NT2/D1 (cell line): ENCODE measurements at regions not wholly inside any gene's neighbourhood (a gene's known extent, or its start where the extent isn't known, plus 50 kb on each side); places are given as distances from the start of the nearest gene placed in this dataset.

ENCODE experiments used
- DNase-seq: peaks from one replicate; pipeline ENCODE4 v3.0.0-alpha.2; 2011; ENCODE audit warnings: low read depth, low spot score
- H3K27me3 ChIP-seq: 2 replicates; pipeline ENCODE4 v1.6.0; 2011; ENCODE audit warnings: mild to moderate bottlenecking; ENCODE audit not compliant: insufficient read length, insufficient read depth
- H3K36me3 ChIP-seq: 2 replicates; pipeline ENCODE4 v1.6.1; 2011; ENCODE audit warnings: mild to moderate bottlenecking, low read length, mixed read lengths; ENCODE audit not compliant: insufficient read depth, insufficient read length
- H3K4me1 ChIP-seq: 2 replicates; pipeline ENCODE4 v1.5.1; 2011; ENCODE audit not compliant: insufficient read depth, insufficient read length
- H3K4me3 ChIP-seq: 2 replicates; pipeline ENCODE4 v1.5.1; 2011; ENCODE audit warnings: low read depth; ENCODE audit not compliant: insufficient read length
- H3K9ac ChIP-seq: 2 replicates; pipeline ENCODE4 v1.6.0; 2011; ENCODE audit warnings: low read depth; ENCODE audit not compliant: insufficient read length
- H3K9me3 ChIP-seq: 2 replicates; pipeline ENCODE4 v1.5.1; 2011; ENCODE audit warnings: mild to moderate bottlenecking, low read length; ENCODE audit not compliant: insufficient read depth
- SUZ12 ChIP-seq: IDR thresholded peaks from 2 replicates; pipeline ENCODE4 v1.6.1; 2011; ENCODE audit not compliant: insufficient read length, insufficient read depth; ENCODE audit errors: extremely low read depth
- YY1 ChIP-seq: IDR thresholded peaks from 2 replicates; pipeline ENCODE4 v1.6.1; 2011; ENCODE audit not compliant: insufficient read length, insufficient read depth
- ZNF274 ChIP-seq: IDR thresholded peaks from 2 replicates; pipeline ENCODE4 v1.6.1; 2011; ENCODE audit warnings: mild to moderate bottlenecking, low read depth, low read length

DNA sequence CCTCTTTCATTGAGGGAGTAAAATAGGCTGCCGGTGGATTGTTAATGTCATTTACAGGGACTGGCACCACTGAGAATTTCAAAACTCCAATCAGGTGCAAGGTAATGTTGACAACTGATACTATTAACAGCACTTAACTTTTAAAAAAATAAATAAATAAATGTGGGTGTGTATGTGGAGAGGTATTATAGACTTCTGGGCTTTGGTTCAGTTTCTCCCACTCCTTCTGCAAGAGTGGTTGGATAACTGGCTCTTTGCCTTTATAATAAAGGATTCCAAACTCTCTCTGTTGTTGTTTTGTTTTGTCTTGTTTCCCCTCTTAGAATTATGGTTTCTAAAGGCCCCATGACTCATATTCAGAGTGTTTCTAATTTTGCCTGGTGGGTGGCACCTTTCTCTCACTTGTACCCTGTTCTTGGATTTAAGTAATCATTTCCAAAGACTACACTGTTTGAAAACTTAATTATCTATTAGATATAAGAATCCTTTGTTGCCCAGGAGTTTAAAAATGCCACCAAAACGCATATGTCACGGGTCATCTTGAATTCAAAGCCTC is 151.6 kb upstream of the ARID2 start:
- H3K27me3 ChIP-seq: no peaks in the 10 kb centered on the region
- peaks cover 3% of the 10 kb centered on the region for H3K4me1 ChIP-seq
- no peak overlapping the region for H3K9ac ChIP-seq
- no peak overlapping the region for H3K4me3 ChIP-seq
- H3K9me3 ChIP-seq: no peaks in the 10 kb centered on the region
- no peak for DNase-seq
- H3K36me3 ChIP-seq: no peaks in the 10 kb centered on the region
- TF ChIP-seq SUZ12 (no peak), ZNF274 (no peak), YY1 (no peak)

DNA sequence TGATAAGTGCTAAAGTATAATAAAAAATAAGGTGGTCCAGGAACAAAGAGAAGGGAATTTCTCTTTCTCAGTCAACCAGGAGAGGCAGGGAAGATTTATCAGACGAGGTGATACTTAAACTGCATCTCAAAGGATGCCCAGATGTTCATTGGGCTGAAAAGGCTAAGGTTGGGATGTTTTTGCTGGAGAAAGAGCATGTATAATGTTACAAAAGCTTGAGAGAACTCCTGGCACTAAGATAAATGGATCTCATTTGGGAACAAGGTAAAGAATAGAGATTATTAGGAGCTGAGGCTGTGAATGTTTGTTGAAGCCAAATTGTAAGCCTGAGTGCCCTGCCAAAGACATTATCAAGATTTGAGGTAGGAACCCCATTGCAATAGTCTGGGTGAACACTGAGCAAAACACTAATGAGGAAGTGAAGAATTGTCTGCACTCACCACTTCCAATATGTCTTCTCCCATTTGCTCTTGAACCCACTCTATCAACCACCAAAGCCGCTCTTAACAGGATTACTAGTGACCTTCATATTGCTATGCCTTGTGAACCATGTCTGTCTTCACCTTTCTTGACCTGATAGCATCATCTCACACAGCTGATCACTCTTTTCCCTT is 149.0 kb upstream of the ARID2 start:
- H3K36me3 ChIP-seq: no peaks in the 10 kb centered on the region
- H3K27me3 ChIP-seq: no peaks in the 10 kb centered on the region
- DNase-seq: no peak
- no peak for TF ChIP-seq ZNF274
- TF ChIP-seq SUZ12: no peak
- peaks cover 3% of the 10 kb centered on the region for H3K4me1 ChIP-seq
- H3K4me3 ChIP-seq: no peak overlapping the region
- H3K9me3 ChIP-seq: 0 out of 2 replicates have a peak, but pooled peaks cover 3% of the 10 kb centered on the region
- no peak overlapping the region for H3K9ac ChIP-seq

DNA sequence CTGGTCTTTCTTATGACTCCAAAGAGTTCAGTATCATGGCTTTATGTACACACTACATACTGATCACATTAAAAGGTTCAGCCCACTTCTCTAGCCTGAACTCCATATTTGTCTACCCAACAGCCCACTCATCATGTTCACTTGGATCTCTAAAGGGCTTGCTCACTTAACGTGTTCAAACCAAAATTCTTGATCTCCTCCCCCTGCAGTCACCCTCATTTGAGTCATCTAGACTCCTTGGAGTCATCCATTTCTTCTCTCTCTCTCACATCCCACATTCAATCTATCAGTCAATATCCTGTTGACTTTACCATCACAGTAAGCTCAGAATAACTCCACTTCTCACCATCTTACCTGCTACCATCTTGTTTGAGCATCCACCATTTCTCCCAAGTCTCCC is 148.4 kb upstream of the ARID2 start:
- DNase-seq: no peak
- peaks cover 3% of the 10 kb centered on the region for H3K4me1 ChIP-seq
- H3K27me3 ChIP-seq: no peaks in the 10 kb centered on the region
- TF ChIP-seq ZNF274 (no peak), YY1 (no peak), SUZ12 (no peak)
- no peaks in the 10 kb centered on the region for H3K36me3 ChIP-seq
- H3K9me3 ChIP-seq: peaks cover 10% of the 10 kb centered on the region; the same call in 1 of the 2 replicates
- no peak overlapping the region for H3K4me3 ChIP-seq
- H3K9ac ChIP-seq: no peak overlapping the region

DNA sequence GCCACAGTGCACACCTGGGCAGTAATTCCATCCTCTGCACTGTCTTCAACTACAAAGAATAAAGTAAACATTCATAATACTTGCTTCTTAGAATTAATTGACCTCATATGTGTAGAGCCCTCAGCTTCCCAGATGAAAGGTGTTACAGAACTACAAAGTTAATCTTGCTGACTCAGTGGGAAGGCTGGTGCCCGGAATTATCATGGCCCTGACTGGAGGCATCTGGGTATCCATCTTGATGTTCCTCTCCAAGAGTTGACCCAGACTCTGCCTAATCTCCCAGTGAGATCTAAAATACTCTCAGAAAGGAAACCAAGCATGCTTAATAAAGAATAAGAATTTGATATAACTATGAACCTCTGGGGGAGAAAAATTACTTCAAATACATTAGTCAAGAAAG is 147.0 kb upstream of the ARID2 start:
- no peaks in the 10 kb centered on the region for H3K36me3 ChIP-seq
- no peak overlapping the region for H3K4me3 ChIP-seq
- TF ChIP-seq YY1: no peak
- TF ChIP-seq SUZ12: no peak
- H3K9me3 ChIP-seq: peaks cover 20% of the 10 kb centered on the region
- no peak for DNase-seq
- H3K27me3 ChIP-seq: no peaks in the 10 kb centered on the region
- no peaks in the 10 kb centered on the region for H3K4me1 ChIP-seq
- H3K9ac ChIP-seq: no peak overlapping the region

DNA sequence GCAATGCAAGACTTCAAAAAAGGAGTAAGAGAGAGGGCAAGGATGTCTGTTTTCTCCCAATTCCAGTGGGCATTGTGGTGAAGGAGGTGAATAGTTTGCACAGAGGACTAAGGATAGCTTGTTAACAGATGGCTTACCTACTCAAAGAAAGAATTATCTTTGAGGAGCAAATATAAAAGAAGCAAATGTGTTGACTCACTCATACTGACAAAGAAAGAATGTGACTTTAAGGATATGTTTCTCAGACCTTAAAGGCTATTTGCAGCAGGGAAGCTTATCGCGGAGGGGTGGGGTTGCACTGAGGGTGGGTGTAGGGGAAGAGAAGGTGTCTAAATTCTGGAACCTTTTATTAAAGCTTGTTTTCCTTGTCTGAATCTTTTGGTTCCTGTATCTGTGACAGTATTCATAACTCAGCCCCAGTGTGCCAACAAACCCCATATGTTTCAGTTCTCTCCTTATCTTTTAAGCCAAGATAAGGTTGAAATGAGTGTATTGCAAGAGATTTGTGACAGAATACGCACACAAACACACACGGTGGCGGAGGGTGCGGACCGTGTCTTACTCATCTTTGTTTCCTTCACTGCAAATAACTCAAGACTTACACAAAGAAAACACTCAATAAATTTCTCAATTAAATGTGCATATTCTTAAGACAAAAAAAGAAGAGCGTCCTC is 146.4 kb upstream of the ARID2 start:
- TF ChIP-seq ZNF274 (no peak), SUZ12 (no peak), YY1 (no peak)
- no peaks in the 10 kb centered on the region for H3K4me1 ChIP-seq
- no peak for DNase-seq
- H3K9ac ChIP-seq: no peak overlapping the region
- no peaks in the 10 kb centered on the region for H3K36me3 ChIP-seq
- H3K27me3 ChIP-seq: no peaks in the 10 kb centered on the region
- H3K4me3 ChIP-seq: no peak overlapping the region
- peaks cover 20% of the 10 kb centered on the region for H3K9me3 ChIP-seq

DNA sequence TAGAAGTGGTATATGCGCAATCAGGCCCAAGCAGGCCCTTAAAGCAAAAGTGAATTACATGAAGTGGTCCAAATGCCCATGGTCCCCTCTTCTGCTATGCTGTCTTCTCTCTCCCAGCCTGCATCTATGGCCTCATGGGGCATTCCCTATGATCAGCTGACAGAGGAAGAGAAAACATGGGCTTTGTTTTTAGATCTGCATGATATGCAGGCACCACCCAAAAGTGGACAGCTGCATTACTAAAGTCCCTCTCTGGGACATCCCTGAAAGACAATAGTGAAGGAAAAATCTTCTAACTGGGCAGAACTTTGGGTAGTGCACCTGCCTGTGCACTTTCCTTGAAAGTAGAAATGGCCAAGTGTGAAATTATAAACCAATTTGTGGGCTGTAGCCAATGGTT is 145.2 kb upstream of the ARID2 start:
- Histone ChIP-seq H3K27me3 (no peaks in the 10 kb centered on the region), H3K36me3 (no peaks in the 10 kb centered on the region), H3K9ac (no peak overlapping the region), H3K4me3 (no peak overlapping the region), H3K4me1 (no peaks in the 10 kb centered on the region), H3K9me3 (peaks cover 20% of the 10 kb centered on the region)
- no peak for TF ChIP-seq SUZ12
- TF ChIP-seq ZNF274: no peak
- no peak for TF ChIP-seq YY1
- DNase-seq: no peak

DNA sequence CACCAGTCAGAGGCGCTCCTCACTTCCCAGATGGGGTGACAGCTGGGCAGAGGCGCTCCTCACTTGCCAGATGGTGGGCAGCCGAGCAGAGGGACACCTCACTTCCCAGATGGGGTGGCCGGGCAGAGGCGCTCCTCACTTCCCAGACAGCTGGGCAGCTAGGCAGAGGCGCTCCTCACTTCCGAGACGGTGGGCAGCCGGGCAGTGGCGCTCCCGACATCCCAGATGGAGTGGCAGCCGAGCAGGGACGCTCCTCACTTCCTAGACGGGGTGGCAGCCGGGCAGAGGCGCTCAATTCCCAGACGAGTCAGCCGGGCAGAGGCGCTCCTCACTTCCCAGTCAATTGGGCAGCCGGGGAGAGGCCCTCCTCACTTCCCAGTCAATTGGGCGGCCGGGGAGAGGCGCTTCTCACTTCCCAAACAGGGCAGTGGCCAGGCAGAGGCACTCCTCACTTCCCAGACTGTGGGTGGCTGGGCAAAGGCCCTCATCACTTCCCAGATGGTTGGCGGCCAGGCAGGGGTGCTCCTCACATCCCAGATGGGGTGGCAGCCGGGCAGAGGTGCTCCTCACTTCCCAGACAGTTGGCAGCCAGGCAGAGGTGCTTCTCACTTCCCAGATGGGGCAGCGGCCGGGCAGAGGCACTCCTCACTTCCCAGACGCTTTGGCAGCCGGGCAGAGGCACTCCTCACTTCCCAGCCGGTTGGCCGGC is 143.8 kb upstream of the ARID2 start:
- TF ChIP-seq SUZ12: no peak
- no peak for TF ChIP-seq YY1
- TF ChIP-seq ZNF274: no peak
- H3K9ac ChIP-seq: no peak overlapping the region

More for the DNA sequence above, 143.8 kb upstream of the ARID2 start:
- DNase-seq: no peak
- peaks cover 20% of the 10 kb centered on the region for H3K9me3 ChIP-seq
- H3K4me1 ChIP-seq: no peaks in the 10 kb centered on the region
- H3K4me3 ChIP-seq: no peak overlapping the region
- H3K27me3 ChIP-seq: no peaks in the 10 kb centered on the region
- no peaks in the 10 kb centered on the region for H3K36me3 ChIP-seq
